Epithelial cell of esophagus (primary cell): ENCODE measurements at regions not wholly inside any gene's neighbourhood (a gene's known extent, or its start where the extent isn't known, plus 50 kb on each side); places are given as distances from the start of the nearest gene placed in this dataset.
"Not testable (repeated sequence)": the region's sequence is repeated elsewhere in the genome, so short reads cannot be mapped to it uniquely, and the experiment has no call there.

Experiments used
- DNase-seq: peaks from one replicate; pipeline ENCODE4 v3.0.0; 2010; ENCODE audit warnings: low read depth
- H3K4me3 ChIP-seq: 2 replicates; pipeline ENCODE4 v1.5.1; 2011; ENCODE audit warnings: mild to moderate bottlenecking, low read length, control low read depth
- TF ChIP-seq, protein P1 (sequence below): IDR thresholded peaks from 2 replicates; pipeline ENCODE4 v1.5.1; 2011; ENCODE audit warnings: low read depth, mild to moderate bottlenecking, low read length, control low read depth, inconsistent platforms; ENCODE audit not compliant: insufficient read depth; ENCODE audit errors: missing control alignments

DNA sequence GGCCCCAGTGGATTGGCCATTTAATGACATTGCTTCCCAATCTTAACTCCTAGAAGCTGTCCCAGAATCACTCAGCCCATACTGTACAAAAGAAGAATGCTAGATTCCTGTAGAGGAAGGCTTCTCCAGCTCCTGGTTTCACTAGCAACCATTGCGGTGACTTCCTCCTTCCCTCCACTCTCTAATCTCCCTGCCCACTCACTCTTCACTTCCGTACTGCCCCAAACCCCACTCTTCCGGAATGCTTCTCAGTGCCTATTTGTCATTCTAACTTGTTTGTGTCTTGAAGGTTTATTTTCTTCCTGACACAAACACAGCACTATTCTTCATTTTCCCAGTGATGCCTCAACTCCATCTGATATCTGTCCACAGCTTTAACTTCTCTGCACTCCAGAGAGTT is 97.1 kb upstream of the SPATA16 start:
- DNase-seq = no peak
- H3K4me3 ChIP-seq = no peak overlapping the region
- TF ChIP-seq, protein P1, sequence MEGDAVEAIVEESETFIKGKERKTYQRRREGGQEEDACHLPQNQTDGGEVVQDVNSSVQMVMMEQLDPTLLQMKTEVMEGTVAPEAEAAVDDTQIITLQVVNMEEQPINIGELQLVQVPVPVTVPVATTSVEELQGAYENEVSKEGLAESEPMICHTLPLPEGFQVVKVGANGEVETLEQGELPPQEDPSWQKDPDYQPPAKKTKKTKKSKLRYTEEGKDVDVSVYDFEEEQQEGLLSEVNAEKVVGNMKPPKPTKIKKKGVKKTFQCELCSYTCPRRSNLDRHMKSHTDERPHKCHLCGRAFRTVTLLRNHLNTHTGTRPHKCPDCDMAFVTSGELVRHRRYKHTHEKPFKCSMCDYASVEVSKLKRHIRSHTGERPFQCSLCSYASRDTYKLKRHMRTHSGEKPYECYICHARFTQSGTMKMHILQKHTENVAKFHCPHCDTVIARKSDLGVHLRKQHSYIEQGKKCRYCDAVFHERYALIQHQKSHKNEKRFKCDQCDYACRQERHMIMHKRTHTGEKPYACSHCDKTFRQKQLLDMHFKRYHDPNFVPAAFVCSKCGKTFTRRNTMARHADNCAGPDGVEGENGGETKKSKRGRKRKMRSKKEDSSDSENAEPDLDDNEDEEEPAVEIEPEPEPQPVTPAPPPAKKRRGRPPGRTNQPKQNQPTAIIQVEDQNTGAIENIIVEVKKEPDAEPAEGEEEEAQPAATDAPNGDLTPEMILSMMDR = no peak

DNA sequence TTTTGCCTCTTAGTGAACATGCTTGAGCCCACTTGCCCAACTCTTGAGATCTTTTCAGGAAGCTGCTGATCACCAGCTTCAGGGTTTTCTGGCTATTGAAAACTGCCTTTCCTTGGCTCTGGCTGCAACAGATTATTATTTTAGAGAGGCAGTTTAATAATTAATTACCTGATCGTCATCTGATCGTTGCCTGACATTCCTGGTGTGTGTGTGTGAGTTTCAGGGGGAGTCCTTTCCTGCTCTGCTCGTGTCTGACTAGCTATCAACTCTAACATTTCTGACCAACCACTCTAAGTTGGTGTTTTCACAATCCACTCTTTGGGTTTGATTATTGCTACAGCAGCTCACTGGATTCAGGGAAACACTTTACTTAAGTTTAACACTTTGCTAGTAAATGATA is 84.3 kb upstream of the SPATA16 start:
- DNase-seq = no peak
- TF ChIP-seq, protein P1 = no peak
- no peak overlapping the region for H3K4me3 ChIP-seq

DNA sequence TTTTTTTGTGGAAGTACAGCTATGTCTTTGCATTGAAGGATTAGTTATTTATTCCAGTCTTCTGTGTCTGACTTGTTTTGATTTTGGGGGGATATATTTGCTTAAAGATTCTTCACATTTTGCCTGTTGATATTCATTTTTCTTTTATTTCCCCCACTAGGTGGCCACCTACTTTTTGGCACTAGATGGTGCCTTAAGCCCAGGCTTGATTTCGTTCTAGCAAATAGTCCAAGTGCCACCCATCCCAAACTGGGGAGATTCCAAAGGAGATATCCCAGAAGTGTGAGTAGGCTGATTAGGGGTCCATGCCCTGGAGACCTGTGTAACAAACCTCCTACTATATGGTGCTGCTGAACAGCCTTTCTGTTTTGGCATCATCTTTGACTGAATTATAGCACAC is 80.0 kb upstream of the SPATA16 start:
- DNase-seq = peak; percentile 14
- no peak overlapping the region for H3K4me3 ChIP-seq
- TF ChIP-seq, protein P1 = peak; percentile 38

DNA sequence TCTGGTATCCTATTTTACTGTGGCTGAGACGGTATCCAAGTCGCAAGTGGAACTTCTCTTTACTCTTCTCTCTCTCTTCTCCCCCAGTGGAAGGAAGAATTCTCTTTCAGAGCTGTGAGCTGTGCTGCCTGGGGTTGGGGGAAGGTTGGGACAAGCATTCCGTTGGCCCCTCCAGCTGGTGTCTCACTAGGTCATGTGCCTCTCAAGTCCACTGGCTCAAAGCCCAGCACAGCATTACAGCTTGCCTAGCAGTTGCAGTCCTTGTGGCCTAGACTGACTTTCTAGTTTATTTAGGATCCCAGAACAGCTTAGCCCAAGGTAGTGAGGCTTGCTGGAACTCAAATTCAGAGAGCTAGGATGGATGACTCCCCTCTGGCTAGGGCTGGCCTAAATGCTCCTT is 76.1 kb upstream of the SPATA16 start:
- TF ChIP-seq, protein P1 = no peak
- H3K4me3 ChIP-seq = no peak overlapping the region
- DNase-seq = no peak

DNA sequence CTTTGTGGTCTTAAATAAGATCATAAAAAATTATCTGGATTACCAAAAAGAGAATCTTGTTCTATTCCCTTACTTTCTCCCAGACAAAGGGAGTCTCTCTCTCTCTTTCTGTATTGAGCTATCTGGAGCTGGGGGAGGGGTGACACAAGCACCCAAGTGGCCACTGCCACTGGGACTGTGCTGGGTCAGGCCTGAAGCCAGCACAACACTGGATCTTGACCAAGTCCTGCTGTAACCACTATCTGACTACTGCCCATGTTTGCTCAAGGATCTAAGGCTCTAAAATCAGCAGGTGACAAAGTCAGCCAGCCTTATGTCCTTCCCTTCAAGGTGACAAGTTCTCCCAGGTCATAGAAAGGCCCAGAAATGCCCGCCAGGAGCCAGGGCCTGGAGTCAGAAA is 75.0 kb upstream of the SPATA16 start:
- TF ChIP-seq, protein P1 = no peak
- DNase-seq = no peak
- H3K4me3 ChIP-seq = no peak overlapping the region

DNA sequence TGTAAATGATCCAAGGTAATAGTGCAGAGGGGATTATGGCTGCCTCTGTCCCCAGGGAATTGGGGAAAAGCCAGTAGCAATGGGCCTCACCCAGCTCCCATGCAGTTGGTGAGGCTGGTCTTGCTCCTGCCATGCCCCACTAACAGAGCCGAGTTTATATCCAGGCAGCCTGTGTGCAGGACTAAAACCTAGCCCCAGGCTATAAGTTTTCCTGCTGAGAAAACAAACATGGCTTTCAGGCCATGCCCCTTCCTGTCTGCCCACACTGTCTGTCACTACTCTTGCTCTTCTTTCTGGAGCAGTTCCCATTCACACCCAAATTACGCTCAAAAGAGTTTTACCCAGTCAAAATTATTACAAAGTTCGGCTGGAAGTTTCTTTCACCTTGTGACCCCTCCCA is 73.5 kb upstream of the SPATA16 start:
- no peak overlapping the region for H3K4me3 ChIP-seq
- TF ChIP-seq, protein P1 = no peak
- DNase-seq = no peak

DNA sequence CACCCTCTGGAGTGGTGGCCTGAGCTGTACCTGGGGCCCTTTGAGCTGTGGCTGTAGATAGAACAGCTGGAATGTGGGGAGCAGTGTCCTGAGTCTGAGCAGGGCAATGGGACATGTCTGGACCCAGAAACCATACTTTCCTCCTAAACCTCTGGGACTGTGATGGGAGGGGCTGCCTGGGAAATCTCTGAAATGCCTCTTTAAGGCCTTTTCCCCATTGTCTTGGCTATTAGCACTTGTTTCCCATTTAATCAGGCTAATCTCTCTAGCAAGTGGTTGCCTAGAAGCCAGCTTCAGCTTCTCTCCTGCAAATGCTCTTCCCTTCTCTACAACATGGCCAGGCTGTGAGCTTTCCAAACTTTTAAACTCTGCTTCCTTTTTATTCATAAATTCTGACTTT is 58.5 kb upstream of the SPATA16 start:
- TF ChIP-seq, protein P1 = no peak
- no peak overlapping the region for H3K4me3 ChIP-seq
- no peak for DNase-seq

DNA sequence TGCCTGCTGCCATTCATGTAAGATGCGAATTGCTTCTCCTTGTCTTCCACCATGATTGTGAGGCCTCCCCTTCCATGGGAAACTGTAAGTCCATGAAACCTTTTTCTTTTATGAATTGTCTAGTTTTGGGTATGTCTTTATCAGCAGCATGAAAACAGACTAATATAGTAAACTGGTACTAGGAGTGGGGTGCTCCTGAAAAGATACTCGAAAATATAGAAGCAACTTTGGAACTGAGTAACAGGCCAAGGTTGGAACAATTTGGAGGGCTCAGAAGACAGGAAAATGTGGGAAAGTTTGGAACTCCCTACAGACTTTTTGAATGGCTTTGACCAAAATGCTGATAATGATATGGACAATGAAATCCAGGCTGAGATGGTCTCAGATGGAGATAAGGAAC is 53.8 kb upstream of the SPATA16 start:
- DNase-seq, H3K4me3 ChIP-seq: not testable (repeated sequence)
